Stomach (tissue), 4 donors: ENCODE measurements at regions not wholly inside any gene's neighbourhood (a gene's known extent, or its start where the extent isn't known, plus 50 kb on each side); places are given as distances from the start of the nearest gene placed in this dataset.

Experiments
- CTCF ChIP-seq, 7 experiments: fragments of 450-650 bp in 4 of 7; fragments of 200-600 bp in 3 of 7; sonication (generic) in 3 of 7; IDR thresholded peaks; one replicate each; pipeline ENCODE4 v1.5.1; 2016 to 2019; ENCODE audit warnings: antibody characterized with exemption in 7 of 7, control low read depth in 2 of 7, mild to moderate bottlenecking in 1 of 7
- EP300 ChIP-seq: sonication (generic); formaldehyde crosslinking; IDR thresholded peaks from one replicate; pipeline ENCODE4 v1.6.1; 2017; ENCODE audit warnings: antibody characterized with exemption

- TF ChIP-seq CTCF (IDR thresholded peaks at IDR 0.05) (no peak), EP300 (no peak)
Measured at GRCh38 chr2:78908973-78909372, 116.5 kb upstream of the REG3G start.
